Calu3 (cell line): ENCODE measurements at regions not wholly inside any gene's neighbourhood (a gene's known extent, or its start where the extent isn't known, plus 50 kb on each side); places are given as distances from the start of the nearest gene placed in this dataset.

ENCODE experiments used
- BruUV-seq: library from RNA; stranded (reverse); fragments of 400-500 nt; replicated peaks from 2 replicates; lab custom pipeline; 2021; lab: Mats Ljungman, UMichigan
- CTCF ChIA-PET: fragments of 300-600 bp; sonication (Branson Sonifier 250); formaldehyde crosslinking; loops from one replicate; lab custom pipeline; 2022; ENCODE audit warnings: antibody characterized with exemption; lab: Charles Lee
- DNase-seq: peaks from one replicate; pipeline ENCODE4 v3.0.0; 2022
- H3K27ac Mint-ChIP-seq: one replicate; pipeline ENCODE4 v1.8.0; 2022; ENCODE audit warnings: mixed read lengths; ENCODE audit not compliant: unreplicated experiment
- H3K27me3 Mint-ChIP-seq: one replicate; pipeline ENCODE4 v1.8.0; 2022; ENCODE audit warnings: mixed read lengths; ENCODE audit not compliant: unreplicated experiment
- H3K36me3 Mint-ChIP-seq: one replicate; pipeline ENCODE4 v1.8.0; 2022; ENCODE audit warnings: mild to moderate bottlenecking, moderate library complexity, mixed read lengths; ENCODE audit not compliant: insufficient read depth, unreplicated experiment
- H3K4me1 Mint-ChIP-seq: one replicate; pipeline ENCODE4 v1.8.0; 2022; ENCODE audit warnings: mild to moderate bottlenecking, low read depth, mixed read lengths; ENCODE audit not compliant: unreplicated experiment
- H3K4me3 Mint-ChIP-seq: one replicate; pipeline ENCODE4 v1.8.0; 2022; ENCODE audit warnings: mild to moderate bottlenecking, low read depth, moderate library complexity, mixed read lengths; ENCODE audit not compliant: unreplicated experiment
- H3K9me3 Mint-ChIP-seq: one replicate; pipeline ENCODE4 v1.8.0; 2022; ENCODE audit warnings: low read depth, mixed read lengths; ENCODE audit not compliant: unreplicated experiment
- intact Hi-C: fragments of 100-400 bp; cut with micrococcal nuclease; formaldehyde crosslinking; loops from one replicate; pipeline ENCODE4 v1.10.0; 2022; ENCODE audit not compliant: unreplicated experiment
- TF ChIP-seq, protein P1 (sequence below): fragments of 200-600 bp; IDR thresholded peaks from one replicate; pipeline ENCODE4 v1.8.0; 2022; ENCODE audit warnings: antibody characterized with exemption; ENCODE audit not compliant: unreplicated experiment

DNA sequence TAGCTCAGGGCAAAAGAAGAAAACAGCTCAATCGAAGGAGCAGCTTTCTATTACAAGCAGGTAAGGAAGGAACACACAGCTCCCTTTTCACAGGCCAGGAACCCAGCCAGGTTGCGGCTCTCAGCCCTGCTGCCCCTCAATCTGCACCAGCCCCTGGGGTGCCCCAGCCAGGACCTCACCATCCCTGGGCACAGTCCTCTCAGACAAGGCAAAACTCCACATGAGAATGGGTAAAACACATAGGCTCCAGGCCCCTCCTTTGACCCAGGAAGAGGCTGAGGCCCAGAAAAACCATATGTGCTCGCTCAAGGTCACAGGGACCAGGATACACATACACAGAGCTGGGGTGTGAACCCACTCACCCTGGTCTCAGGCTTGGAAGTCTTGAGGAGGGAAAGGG, 178.7 kb upstream of the TLE3 start:
- CTCF ChIA-PET: no interaction called here
- no peak overlapping the region for H3K27ac Mint-ChIP-seq
- H3K9me3 Mint-ChIP-seq: no peaks in the 10 kb centered on the region
- no TSS peak for BruUV-seq
- no peaks in the 10 kb centered on the region for H3K36me3 Mint-ChIP-seq
- no peak for DNase-seq
- TF ChIP-seq, protein P1, sequence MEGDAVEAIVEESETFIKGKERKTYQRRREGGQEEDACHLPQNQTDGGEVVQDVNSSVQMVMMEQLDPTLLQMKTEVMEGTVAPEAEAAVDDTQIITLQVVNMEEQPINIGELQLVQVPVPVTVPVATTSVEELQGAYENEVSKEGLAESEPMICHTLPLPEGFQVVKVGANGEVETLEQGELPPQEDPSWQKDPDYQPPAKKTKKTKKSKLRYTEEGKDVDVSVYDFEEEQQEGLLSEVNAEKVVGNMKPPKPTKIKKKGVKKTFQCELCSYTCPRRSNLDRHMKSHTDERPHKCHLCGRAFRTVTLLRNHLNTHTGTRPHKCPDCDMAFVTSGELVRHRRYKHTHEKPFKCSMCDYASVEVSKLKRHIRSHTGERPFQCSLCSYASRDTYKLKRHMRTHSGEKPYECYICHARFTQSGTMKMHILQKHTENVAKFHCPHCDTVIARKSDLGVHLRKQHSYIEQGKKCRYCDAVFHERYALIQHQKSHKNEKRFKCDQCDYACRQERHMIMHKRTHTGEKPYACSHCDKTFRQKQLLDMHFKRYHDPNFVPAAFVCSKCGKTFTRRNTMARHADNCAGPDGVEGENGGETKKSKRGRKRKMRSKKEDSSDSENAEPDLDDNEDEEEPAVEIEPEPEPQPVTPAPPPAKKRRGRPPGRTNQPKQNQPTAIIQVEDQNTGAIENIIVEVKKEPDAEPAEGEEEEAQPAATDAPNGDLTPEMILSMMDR: no peak
- H3K27me3 Mint-ChIP-seq: peaks cover 20% of the 10 kb centered on the region
- intact Hi-C loops: no loop called here
- H3K4me1 Mint-ChIP-seq: peaks cover 7% of the 10 kb centered on the region
- no peak overlapping the region for H3K4me3 Mint-ChIP-seq

DNA sequence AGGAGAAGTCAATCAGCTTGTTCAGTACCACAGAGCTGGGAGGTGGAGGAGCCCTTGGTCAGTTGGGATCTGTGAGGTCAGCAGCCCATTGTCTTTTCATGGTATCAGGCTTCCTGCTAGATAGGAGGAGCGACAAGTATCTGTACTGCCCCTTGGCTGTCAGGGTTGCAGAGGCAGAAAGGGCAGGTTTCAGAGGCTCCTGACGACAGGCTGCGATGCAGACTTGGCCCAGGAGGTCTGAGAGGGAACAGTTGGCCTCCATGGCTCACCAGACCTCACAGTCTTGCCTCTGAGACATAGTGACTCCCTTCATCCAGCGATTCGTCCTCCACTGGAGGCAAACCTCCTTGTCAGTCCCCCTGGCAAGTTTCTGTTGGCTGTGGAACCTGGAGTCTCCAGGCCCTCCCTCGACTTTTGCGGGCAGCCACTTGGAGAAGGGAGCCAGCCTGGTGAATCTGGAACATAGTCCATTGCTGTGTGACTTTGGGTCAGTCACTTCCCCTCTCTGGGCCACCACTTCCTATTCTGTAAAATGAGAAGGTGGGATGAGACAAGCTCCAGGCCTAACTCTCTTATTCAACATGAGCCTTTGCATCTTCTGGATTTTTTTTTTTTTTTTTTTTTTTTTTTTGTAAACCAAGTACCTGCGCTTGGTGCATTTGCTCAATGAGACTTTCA, 177.9 kb upstream of the TLE3 start:
- TF ChIP-seq, protein P1: no peak
- no peaks in the 10 kb centered on the region for H3K9me3 Mint-ChIP-seq
- DNase-seq: no peak
- no peak overlapping the region for H3K27ac Mint-ChIP-seq
- no peak overlapping the region for H3K4me3 Mint-ChIP-seq
- peaks cover 15% of the 10 kb centered on the region for H3K4me1 Mint-ChIP-seq
- intact Hi-C loops: no loop called here
- H3K36me3 Mint-ChIP-seq: no peaks in the 10 kb centered on the region
- peaks cover 20% of the 10 kb centered on the region for H3K27me3 Mint-ChIP-seq
- no TSS peak for BruUV-seq
- CTCF ChIA-PET: interaction anchor here (0.6 to 0.7 kb wide), 3 partner anchors 11 to 684 kb away, joined by 4 to 6 read pairs (median 4); no protein-coding TSS in a partner anchor

DNA sequence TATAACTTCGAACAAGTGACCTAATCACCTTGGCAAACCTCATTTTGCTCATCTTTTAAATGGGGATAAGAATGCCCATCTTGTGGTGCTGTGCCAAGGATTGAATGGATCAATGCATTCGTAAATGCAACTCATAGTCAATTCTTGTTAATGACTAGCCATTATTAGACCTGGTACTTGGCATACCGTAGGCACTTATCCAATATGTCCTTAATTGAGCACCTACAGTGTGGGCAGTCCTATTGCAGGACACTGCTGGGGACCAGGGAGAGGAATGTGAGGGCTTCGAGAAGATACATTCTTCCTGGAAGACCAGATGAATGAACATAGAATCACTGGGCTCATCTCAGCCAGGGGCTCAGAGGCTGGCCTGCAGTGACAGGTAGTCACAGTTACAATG, 177.2 kb upstream of the TLE3 start:
- no peak overlapping the region for H3K4me3 Mint-ChIP-seq
- TF ChIP-seq, protein P1: no peak
- no peaks in the 10 kb centered on the region for H3K36me3 Mint-ChIP-seq
- intact Hi-C loops: no loop called here
- peaks cover 20% of the 10 kb centered on the region for H3K27me3 Mint-ChIP-seq
- H3K4me1 Mint-ChIP-seq: peaks cover 22% of the 10 kb centered on the region
- no peak for DNase-seq
- CTCF ChIA-PET: interaction anchor here (0.6 kb wide), 1 partner anchor 69 kb away, joined by 3 read pairs; no protein-coding TSS in a partner anchor
- BruUV-seq: no TSS peak
- no peaks in the 10 kb centered on the region for H3K9me3 Mint-ChIP-seq
- no peak overlapping the region for H3K27ac Mint-ChIP-seq

DNA sequence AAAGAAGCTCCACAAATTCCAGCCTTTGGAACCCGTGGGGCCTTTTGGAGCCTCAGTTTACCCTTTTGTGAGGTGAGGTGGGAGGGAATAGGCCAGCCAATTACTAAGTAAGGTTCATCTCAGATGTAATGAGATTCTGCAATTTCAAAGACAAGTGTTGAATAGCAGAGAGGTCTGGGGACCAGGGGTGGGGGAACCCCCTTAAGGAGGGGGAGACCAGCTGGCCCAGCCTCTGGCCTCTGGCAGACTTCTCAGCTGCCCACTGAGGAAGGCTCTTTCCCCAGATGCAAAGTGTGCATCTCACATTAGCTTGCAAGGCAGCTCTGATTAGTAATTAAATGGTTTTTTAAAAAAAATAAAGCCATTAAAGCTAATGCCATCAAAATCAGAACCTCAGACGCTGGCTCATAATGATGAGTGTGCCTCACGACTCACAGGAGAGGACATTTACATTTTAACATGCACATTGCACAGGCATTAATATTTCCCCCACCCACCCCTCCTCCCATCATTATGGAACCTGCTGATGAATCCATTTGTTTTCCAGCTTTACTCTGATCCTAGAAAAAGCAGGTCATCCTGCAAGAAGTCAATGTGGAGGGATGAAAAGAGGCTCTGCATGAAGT, 176.7 kb upstream of the TLE3 start:
- Mint-ChIP-seq H3K4me3 (no peak overlapping the region), H3K4me1 (peaks cover 27% of the 10 kb centered on the region), H3K27me3 (peaks cover 20% of the 10 kb centered on the region), H3K27ac (no peak overlapping the region), H3K36me3 (no peaks in the 10 kb centered on the region), H3K9me3 (no peaks in the 10 kb centered on the region)
- BruUV-seq: no TSS peak
- CTCF ChIA-PET: interaction anchor here (0.6 kb wide), 1 partner anchor 70 kb away, joined by 3 read pairs; no protein-coding TSS in a partner anchor
- TF ChIP-seq, protein P1: no peak
- intact Hi-C loops: no loop called here
- no peak for DNase-seq
